ENCODE measurements at regions not wholly inside any gene's neighbourhood (a gene's known extent, or its start where the extent isn't known, plus 50 kb on each side); places are given as distances from the start of the nearest gene placed in this dataset.

DNA sequence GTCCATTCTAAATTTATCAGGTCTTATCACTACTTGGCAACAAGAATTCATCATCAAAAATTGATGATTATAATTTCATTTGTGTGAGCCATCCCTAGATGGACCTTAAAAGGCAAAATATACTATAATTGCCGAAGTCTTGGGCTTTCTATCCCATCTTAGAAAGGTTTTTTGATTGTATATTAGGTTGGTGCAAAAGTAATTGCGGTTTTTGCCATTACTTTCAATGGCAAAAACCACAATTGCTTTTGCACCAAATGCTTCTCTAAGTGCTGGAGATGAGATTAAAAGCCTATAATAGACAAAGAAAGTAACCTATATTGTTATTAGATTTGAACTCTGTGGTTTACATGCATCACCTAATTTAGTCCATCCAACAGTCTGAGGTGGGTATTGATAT is 612.9 kb downstream of the ZNF385D start:
- Histone ChIP-seq H3K36me3 (ENCODE audit: control insufficient read depth, insufficient read depth, low read length, severe bottlenecking) (no peaks in the 10 kb centered on the region), H3K9me3 (ENCODE audit: control insufficient read depth, low read length) (no peaks in the 10 kb centered on the region), H3K9ac (ENCODE audit: low read length) (no peak overlapping the region), H3K4me1 (ENCODE audit: control insufficient read depth, insufficient read depth, low read length) (no peaks in the 10 kb centered on the region), H3K4me3 (ENCODE audit: low read length) (no peak overlapping the region), H3K27me3 (replicated peaks; ENCODE audit: control insufficient read depth, insufficient read depth, low read length) (no peaks in the 10 kb centered on the region)
- DNase-seq (ENCODE audit: low read depth), result no peak

GRCh38 chr3:21132896-21133295 is 618.1 kb downstream of the ZNF385D start:
- DNase-seq (ENCODE audit: low read depth), result no peak
- no peak overlapping the region for H3K4me3 ChIP-seq (ENCODE audit: low read length)
- no peaks in the 10 kb centered on the region for H3K4me1 ChIP-seq (ENCODE audit: control insufficient read depth, insufficient read depth, low read length)
- H3K36me3 ChIP-seq (ENCODE audit: control insufficient read depth, insufficient read depth, low read length, severe bottlenecking), result no peaks in the 10 kb centered on the region
- no peaks in the 10 kb centered on the region for H3K27me3 ChIP-seq (replicated peaks; ENCODE audit: control insufficient read depth, insufficient read depth, low read length)
- no peak overlapping the region for H3K9ac ChIP-seq (ENCODE audit: low read length)
- H3K9me3 ChIP-seq (ENCODE audit: control insufficient read depth, low read length), result no peaks in the 10 kb centered on the region

- no peak for DNase-seq (ENCODE audit: low read depth)
- no peaks in the 10 kb centered on the region for H3K36me3 ChIP-seq (ENCODE audit: control insufficient read depth, insufficient read depth, low read length, severe bottlenecking)
- no peak overlapping the region for H3K9ac ChIP-seq (ENCODE audit: low read length)
- H3K4me3 ChIP-seq (ENCODE audit: low read length), result no peak overlapping the region
- H3K4me1 ChIP-seq (ENCODE audit: control insufficient read depth, insufficient read depth, low read length), result no peaks in the 10 kb centered on the region
- no peaks in the 10 kb centered on the region for H3K9me3 ChIP-seq (ENCODE audit: control insufficient read depth, low read length)
- H3K27me3 ChIP-seq (replicated peaks; ENCODE audit: control insufficient read depth, insufficient read depth, low read length), result no peaks in the 10 kb centered on the region
Measured at GRCh38 chr3:21120826-21121225, 630.2 kb downstream of the ZNF385D start.

DNA sequence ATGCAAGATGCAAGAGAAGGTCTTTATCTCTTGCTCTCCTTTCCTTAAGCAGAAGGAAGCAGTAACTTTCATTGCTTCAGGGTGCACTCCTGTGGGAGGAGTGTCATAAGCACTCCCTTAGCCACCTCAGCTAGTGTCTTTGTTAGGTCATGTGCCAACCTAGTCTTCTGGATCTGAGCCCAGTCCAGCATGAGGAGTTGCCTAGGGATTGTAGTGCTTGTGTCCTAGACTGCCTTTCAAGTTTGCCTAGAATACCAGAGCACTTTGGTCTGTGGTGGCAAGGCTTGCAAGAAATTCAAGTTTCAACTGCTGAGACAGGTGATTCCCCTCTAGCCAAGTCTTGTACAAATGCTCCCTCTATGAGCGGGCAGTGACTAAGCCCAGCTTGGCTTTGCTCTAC is 633.6 kb downstream of the ZNF385D start:
- no peaks in the 10 kb centered on the region for H3K4me1 ChIP-seq (ENCODE audit: control insufficient read depth, insufficient read depth, low read length)
- no peaks in the 10 kb centered on the region for H3K27me3 ChIP-seq (replicated peaks; ENCODE audit: control insufficient read depth, insufficient read depth, low read length)
- H3K9me3 ChIP-seq (ENCODE audit: control insufficient read depth, low read length), result no peaks in the 10 kb centered on the region
- no peak overlapping the region for H3K9ac ChIP-seq (ENCODE audit: low read length)
- no peak overlapping the region for H3K4me3 ChIP-seq (ENCODE audit: low read length)
- DNase-seq (ENCODE audit: low read depth), result no peak
- no peaks in the 10 kb centered on the region for H3K36me3 ChIP-seq (ENCODE audit: control insufficient read depth, insufficient read depth, low read length, severe bottlenecking)

GRCh38 chr3:21109056-21109455 is 642.0 kb downstream of the ZNF385D start:
- DNase-seq (ENCODE audit: low read depth), result no peak
- Histone ChIP-seq H3K9ac (ENCODE audit: low read length) (no peak overlapping the region), H3K4me1 (ENCODE audit: control insufficient read depth, insufficient read depth, low read length) (no peaks in the 10 kb centered on the region), H3K9me3 (ENCODE audit: control insufficient read depth, low read length) (no peaks in the 10 kb centered on the region), H3K27me3 (replicated peaks; ENCODE audit: control insufficient read depth, insufficient read depth, low read length) (no peaks in the 10 kb centered on the region), H3K4me3 (ENCODE audit: low read length) (no peak overlapping the region), H3K36me3 (ENCODE audit: control insufficient read depth, insufficient read depth, low read length, severe bottlenecking) (no peaks in the 10 kb centered on the region)

- Histone ChIP-seq H3K9me3 (ENCODE audit: control insufficient read depth, low read length) (peaks cover 12% of the 10 kb centered on the region), H3K4me1 (ENCODE audit: control insufficient read depth, insufficient read depth, low read length) (no peaks in the 10 kb centered on the region), H3K9ac (ENCODE audit: low read length) (no peak overlapping the region), H3K36me3 (ENCODE audit: control insufficient read depth, insufficient read depth, low read length, severe bottlenecking) (no peaks in the 10 kb centered on the region), H3K4me3 (ENCODE audit: low read length) (no peak overlapping the region), H3K27me3 (replicated peaks; ENCODE audit: control insufficient read depth, insufficient read depth, low read length) (no peaks in the 10 kb centered on the region)
- DNase-seq (ENCODE audit: low read depth), result no peak
Measured at GRCh38 chr3:21105784-21106183, 645.2 kb downstream of the ZNF385D start.

DNA sequence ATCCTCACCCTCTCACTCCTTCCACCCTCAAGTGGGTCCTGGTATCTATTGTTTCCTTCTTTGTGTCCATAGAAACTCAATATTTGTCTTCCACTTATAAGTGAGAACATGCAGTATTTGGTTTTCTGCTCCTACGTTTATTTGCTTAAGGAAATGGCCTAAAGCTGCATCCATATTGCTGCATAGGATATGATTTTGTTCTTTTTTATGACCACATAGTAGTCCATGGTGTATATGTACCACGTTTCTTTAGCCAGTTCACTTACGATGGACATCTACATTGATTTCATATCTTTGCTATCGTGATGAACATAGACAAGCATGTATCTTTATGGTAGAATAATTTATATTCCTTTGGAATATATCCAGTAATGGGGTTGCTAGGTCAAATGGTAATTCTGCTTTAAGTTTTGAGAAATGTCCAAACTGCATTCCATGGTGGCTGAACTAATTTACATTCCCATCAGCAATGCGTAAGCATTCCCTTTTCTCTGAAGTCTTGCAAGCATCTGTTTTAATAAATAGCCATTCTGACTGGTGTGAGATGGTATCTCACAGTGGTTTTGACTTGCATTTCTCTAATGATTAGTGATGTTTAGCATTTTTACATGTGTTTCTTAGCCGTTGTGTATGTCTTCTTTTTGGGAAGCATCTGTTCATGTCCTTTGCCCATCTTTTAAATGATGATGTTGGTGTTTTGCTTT is 650.2 kb downstream of the ZNF385D start:
- H3K9me3 ChIP-seq (ENCODE audit: control insufficient read depth, low read length), result peaks cover 12% of the 10 kb centered on the region
- no peak for DNase-seq (ENCODE audit: low read depth)
- H3K36me3 ChIP-seq (ENCODE audit: control insufficient read depth, insufficient read depth, low read length, severe bottlenecking), result no peaks in the 10 kb centered on the region
- H3K9ac ChIP-seq (ENCODE audit: low read length), result no peak overlapping the region
- H3K4me1 ChIP-seq (ENCODE audit: control insufficient read depth, insufficient read depth, low read length), result no peaks in the 10 kb centered on the region
- no peaks in the 10 kb centered on the region for H3K27me3 ChIP-seq (replicated peaks; ENCODE audit: control insufficient read depth, insufficient read depth, low read length)
- H3K4me3 ChIP-seq (ENCODE audit: low read length), result no peak overlapping the region

GRCh38 chr3:21094686-21095085 is 656.3 kb downstream of the ZNF385D start:
- no peak overlapping the region for H3K4me3 ChIP-seq (ENCODE audit: low read length)
- H3K9me3 ChIP-seq (ENCODE audit: control insufficient read depth, low read length), result no peaks in the 10 kb centered on the region
- no peaks in the 10 kb centered on the region for H3K27me3 ChIP-seq (replicated peaks; ENCODE audit: control insufficient read depth, insufficient read depth, low read length)
- no peak for DNase-seq (ENCODE audit: low read depth)
- no peaks in the 10 kb centered on the region for H3K36me3 ChIP-seq (ENCODE audit: control insufficient read depth, insufficient read depth, low read length, severe bottlenecking)
- no peaks in the 10 kb centered on the region for H3K4me1 ChIP-seq (ENCODE audit: control insufficient read depth, insufficient read depth, low read length)
- no peak overlapping the region for H3K9ac ChIP-seq (ENCODE audit: low read length)

DNA sequence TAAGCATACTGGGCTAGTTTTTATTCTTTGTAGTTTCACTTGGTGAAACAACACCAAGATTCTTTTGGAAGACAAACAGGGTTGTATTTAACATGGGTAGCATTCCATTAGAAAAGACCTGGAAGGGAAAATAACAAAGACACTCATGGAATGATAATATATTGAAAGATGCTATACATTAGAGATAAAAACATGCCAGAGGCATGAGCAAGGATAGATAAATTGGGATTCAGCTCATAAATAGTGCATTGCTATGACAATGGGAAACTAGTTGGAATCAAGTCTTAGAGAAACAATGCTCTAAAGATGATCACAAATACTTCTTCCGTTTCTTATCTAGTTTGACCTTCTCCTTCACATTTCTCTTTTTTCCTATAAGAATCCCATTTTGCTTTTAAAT is 677.4 kb downstream of the ZNF385D start:
- H3K36me3 ChIP-seq (ENCODE audit: control insufficient read depth, insufficient read depth, low read length, severe bottlenecking), result no peaks in the 10 kb centered on the region
- DNase-seq (ENCODE audit: low read depth), result no peak

GRCh38 chr3:21067031-21067813 is 683.8 kb downstream of the ZNF385D start:
- Histone ChIP-seq H3K9ac (ENCODE audit: low read length) (no peak overlapping the region), H3K27me3 (replicated peaks; ENCODE audit: control insufficient read depth, insufficient read depth, low read length) (no peaks in the 10 kb centered on the region), H3K4me3 (ENCODE audit: low read length) (no peak overlapping the region), H3K9me3 (ENCODE audit: control insufficient read depth, low read length) (no peaks in the 10 kb centered on the region), H3K4me1 (ENCODE audit: control insufficient read depth, insufficient read depth, low read length) (peaks cover 8% of the 10 kb centered on the region), H3K36me3 (ENCODE audit: control insufficient read depth, insufficient read depth, low read length, severe bottlenecking) (no peaks in the 10 kb centered on the region)
- DNase-seq (ENCODE audit: low read depth), result no peak

More for the DNA sequence above, 677.4 kb downstream of the ZNF385D start:
- Histone ChIP-seq H3K9ac (ENCODE audit: low read length) (no peak overlapping the region), H3K4me1 (ENCODE audit: control insufficient read depth, insufficient read depth, low read length) (no peaks in the 10 kb centered on the region), H3K9me3 (ENCODE audit: control insufficient read depth, low read length) (no peaks in the 10 kb centered on the region), H3K4me3 (ENCODE audit: low read length) (no peak overlapping the region), H3K27me3 (replicated peaks; ENCODE audit: control insufficient read depth, insufficient read depth, low read length) (no peaks in the 10 kb centered on the region)

DNA sequence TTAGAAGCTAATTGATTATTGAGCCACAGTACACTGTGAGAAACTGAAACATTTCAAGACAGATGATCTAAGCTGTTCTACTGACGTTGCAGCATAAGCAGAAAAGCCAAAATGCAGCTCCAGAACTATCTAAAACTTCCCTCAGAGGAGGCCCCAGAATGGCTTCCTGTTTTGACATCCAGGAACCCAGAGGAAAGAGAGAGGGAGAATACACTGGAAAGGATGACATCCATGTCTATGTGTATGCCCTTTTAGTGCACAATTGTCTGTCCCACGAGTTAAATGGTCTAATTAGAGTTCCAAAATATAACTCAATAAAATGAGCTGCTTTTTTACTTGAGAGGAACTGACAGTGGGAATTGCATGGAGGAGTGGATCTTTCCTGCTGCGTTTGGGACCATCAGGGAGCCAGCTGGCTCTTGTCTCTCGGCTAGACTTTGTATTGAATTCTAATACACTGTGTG is 688.1 kb downstream of the ZNF385D start:
- H3K4me1 ChIP-seq (ENCODE audit: control insufficient read depth, insufficient read depth, low read length), result peaks cover 19% of the 10 kb centered on the region
- H3K4me3 ChIP-seq (ENCODE audit: low read length), result no peak overlapping the region
- peak; percentile 66 for DNase-seq (ENCODE audit: low read depth)
- H3K36me3 ChIP-seq (ENCODE audit: control insufficient read depth, insufficient read depth, low read length, severe bottlenecking), result no peaks in the 10 kb centered on the region
- no peak overlapping the region for H3K9ac ChIP-seq (ENCODE audit: low read length)
- H3K27me3 ChIP-seq (replicated peaks; ENCODE audit: control insufficient read depth, insufficient read depth, low read length), result no peaks in the 10 kb centered on the region
- no peaks in the 10 kb centered on the region for H3K9me3 ChIP-seq (ENCODE audit: control insufficient read depth, low read length)
